IMR-90 (cell line): ENCODE measurements at regions not wholly inside any gene's neighbourhood (a gene's known extent, or its start where the extent isn't known, plus 50 kb on each side); places are given as distances from the start of the nearest gene placed in this dataset.

Experiments
- ATAC-seq: fragments of 200-7000 bp; cut with Tn5 transposase; 2 replicates; pipeline ENCODE4 v1.9.1; 2020; ENCODE audit warnings: low read depth, mild to moderate bottlenecking, moderate library complexity
- BruUV-seq: library from RNA; stranded (reverse); fragments of 400-500 nt; replicated peaks from 2 replicates; lab custom pipeline; 2021; lab: Mats Ljungman, UMichigan
- CTCF ChIA-PET: fragments of 300-600 bp; formaldehyde crosslinking; extraction: SDS; loops from one replicate; lab custom pipeline; 2021; ENCODE audit warnings: antibody characterized with exemption; lab: Yijun Ruan, JAX
- POLR2A ChIA-PET: fragments of 300-600 bp; sonication (Branson Sonifier 250); formaldehyde crosslinking; loops from one replicate; lab custom pipeline; 2022; ENCODE audit warnings: antibody characterized with exemption; ENCODE audit not compliant: unreplicated experiment; lab: Charles Lee
- DNase-seq: peaks from one replicate; pipeline ENCODE4 v3.0.0; 2013
- H2AFZ ChIP-seq: replicated peaks from 2 replicates; pipeline ENCODE3; 2013; ENCODE audit warnings: low read length, mild to moderate bottlenecking; ENCODE audit not compliant: poor library complexity
- H2AK5ac ChIP-seq: 2 replicates; pipeline ENCODE4 v1.6.1; 2013; ENCODE audit warnings: low read depth, low read length, inconsistent platforms
- H2AK9ac ChIP-seq: replicated peaks from 2 replicates; pipeline ENCODE3; 2013; ENCODE audit warnings: mild to moderate bottlenecking, low read depth, low read length, moderate library complexity; ENCODE audit not compliant: poor library complexity
- H2BK120ac ChIP-seq: 2 replicates; pipeline ENCODE4 v1.6.1; 2013; ENCODE audit warnings: low read depth, low read length, inconsistent platforms
- H2BK15ac ChIP-seq: 3 replicates; pipeline ENCODE4 v1.6.1; 2013; ENCODE audit warnings: low read depth, low read length, inconsistent platforms
- H2BK20ac ChIP-seq: 2 replicates; pipeline ENCODE4 v1.6.1; 2013; ENCODE audit warnings: low read depth, mild to moderate bottlenecking, inconsistent platforms, low read length, moderate library complexity
- H2BK5ac ChIP-seq: 2 replicates; pipeline ENCODE4 v1.6.1; 2013; ENCODE audit warnings: mild to moderate bottlenecking, low read depth, low read length, inconsistent platforms; ENCODE audit not compliant: poor library complexity, severe bottlenecking
- H3K14ac ChIP-seq: replicated peaks from 2 replicates; pipeline ENCODE4 v1.6.1; 2013; ENCODE audit warnings: low read depth, low read length, inconsistent platforms
- H3K18ac ChIP-seq: 2 replicates; pipeline ENCODE4 v1.6.1; 2013; ENCODE audit warnings: low read depth, low read length, control low read depth
- H3K23ac ChIP-seq: 2 replicates; pipeline ENCODE4 v1.6.1; 2013; ENCODE audit warnings: low read depth, low read length, inconsistent platforms
- H3K27ac ChIP-seq: 2 replicates; pipeline ENCODE4 v1.5.1; 2013; ENCODE audit warnings: mild to moderate bottlenecking, control low read depth, low read length; ENCODE audit not compliant: insufficient read depth
- H3K27me3 ChIP-seq: 2 replicates; pipeline ENCODE4 v1.6.1; 2013; ENCODE audit warnings: low read length; ENCODE audit not compliant: control insufficient read depth, insufficient read depth
- H3K36me3 ChIP-seq: 2 replicates; pipeline ENCODE4 v1.6.1; 2013; ENCODE audit warnings: low read length, mixed read lengths; ENCODE audit not compliant: control insufficient read depth, insufficient read depth
- H3K4ac ChIP-seq: 2 replicates; pipeline ENCODE4 v1.6.1; 2013; ENCODE audit warnings: low read depth, low read length, inconsistent platforms
- H3K4me1 ChIP-seq: 2 replicates; pipeline ENCODE4 v1.6.1; 2013; ENCODE audit warnings: low read length, mixed read lengths; ENCODE audit not compliant: control insufficient read depth, insufficient read depth
- H3K4me2 ChIP-seq: 2 replicates; pipeline ENCODE4 v1.6.1; 2013; ENCODE audit warnings: low read depth, mild to moderate bottlenecking, control low read depth, low read length, moderate library complexity
- H3K4me3 ChIP-seq: 2 replicates; pipeline ENCODE4 v1.5.1; 2013; ENCODE audit warnings: low read depth, mild to moderate bottlenecking, control low read depth, low read length, moderate library complexity; ENCODE audit not compliant: insufficient read depth
- H3K56ac ChIP-seq: 2 replicates; pipeline ENCODE4 v1.6.1; 2013; ENCODE audit warnings: low read length, inconsistent platforms; ENCODE audit not compliant: insufficient read depth; ENCODE audit errors: extremely low read depth
- H3K79me1 ChIP-seq, 2 experiments: 2 replicates each; pipeline ENCODE4 v1.6.1; 2013; ENCODE audit warnings: low read length in 2 of 2, inconsistent platforms in 1 of 2, low read depth in 1 of 2
- H3K9ac ChIP-seq: 2 replicates; pipeline ENCODE4 v1.6.1; 2013; ENCODE audit warnings: low read depth, low read length, control low read depth
- H3K9me1 ChIP-seq: 2 replicates; pipeline ENCODE4 v1.6.1; 2013; ENCODE audit warnings: low read length, inconsistent platforms; ENCODE audit not compliant: insufficient read depth
- H3K9me3 ChIP-seq: 2 replicates; pipeline ENCODE4 v1.6.1; 2013; ENCODE audit warnings: low read length; ENCODE audit not compliant: control insufficient read depth, insufficient read depth
- H4K20me1 ChIP-seq: 2 replicates; pipeline ENCODE4 v1.6.1; 2013; ENCODE audit warnings: low read length, inconsistent platforms; ENCODE audit not compliant: insufficient read depth
- H4K5ac ChIP-seq: 2 replicates; pipeline ENCODE4 v1.6.1; 2013; ENCODE audit warnings: mild to moderate bottlenecking, low read depth, low read length, control low read depth
- H4K8ac ChIP-seq, 2 experiments: 2 replicates each; pipeline ENCODE4 v1.6.1; 2013; ENCODE audit warnings: low read depth in 2 of 2, low read length in 2 of 2, control low read depth in 1 of 2, inconsistent platforms in 1 of 2
- H4K91ac ChIP-seq: 2 replicates; pipeline ENCODE4 v1.6.1; 2013; ENCODE audit warnings: low read depth, low read length, inconsistent platforms; ENCODE audit not compliant: insufficient read depth
- BHLHE40 ChIP-seq: fragments of 150-350 bp; IDR thresholded peaks from 2 replicates; pipeline ENCODE4 v1.6.1; 2016; ENCODE audit warnings: mild to moderate bottlenecking, low read depth, low read length
- CEBPB ChIP-seq: IDR thresholded peaks from 2 replicates; pipeline ENCODE4 v1.6.1; 2012; ENCODE audit warnings: low read depth, low read length, improper control_type of control experiment
- CHD1 ChIP-seq: IDR thresholded peaks from 2 replicates; pipeline ENCODE4 v1.6.1; 2012; ENCODE audit warnings: low read depth, low read length, improper control_type of control experiment
- CTCF ChIP-seq: conservative IDR thresholded peaks from 2 replicates; pipeline ENCODE4 v1.5.1; 2012; ENCODE audit warnings: mild to moderate bottlenecking, low read depth, low read length, improper control_type of control experiment
- ELK1 ChIP-seq: fragments of 150-350 bp; IDR thresholded peaks from 2 replicates; pipeline ENCODE4 v1.6.1; 2016; ENCODE audit warnings: low read depth, mild to moderate bottlenecking, low read length, moderate library complexity, borderline replicate concordance
- FOS ChIP-seq: fragments of 150-350 bp; IDR thresholded peaks from 2 replicates; pipeline ENCODE4 v1.6.1; 2016; ENCODE audit warnings: low read depth, low read length
- MAFK ChIP-seq: IDR thresholded peaks from 2 replicates; pipeline ENCODE4 v1.6.1; 2012; ENCODE audit warnings: low read depth, low read length, improper control_type of control experiment
- MAZ ChIP-seq: IDR thresholded peaks from 2 replicates; pipeline ENCODE4 v1.6.1; 2012; ENCODE audit warnings: low read depth, mild to moderate bottlenecking, low read length, improper control_type of control experiment, moderate library complexity, borderline replicate concordance
- MXI1 ChIP-seq: IDR thresholded peaks from 2 replicates; pipeline ENCODE4 v1.6.1; 2012; ENCODE audit warnings: low read depth, mild to moderate bottlenecking, low read length, moderate library complexity, borderline replicate concordance
- NFE2L2 ChIP-seq: fragments of 150-350 bp; IDR thresholded peaks from 2 replicates; pipeline ENCODE4 v1.6.1; 2016; ENCODE audit warnings: low read depth, mild to moderate bottlenecking, low read length
- POLR2A ChIP-seq: IDR thresholded peaks from 2 replicates; pipeline ENCODE4 v1.6.1; 2012; ENCODE audit warnings: mild to moderate bottlenecking, low read depth, low read length
- RAD21 ChIP-seq: IDR thresholded peaks from 2 replicates; pipeline ENCODE4 v1.6.1; 2012; ENCODE audit warnings: low read length, improper control_type of control experiment
- RCOR1 ChIP-seq: IDR thresholded peaks from 2 replicates; pipeline ENCODE4 v1.6.1; 2012; ENCODE audit warnings: mild to moderate bottlenecking, low read length, improper control_type of control experiment; ENCODE audit not compliant: insufficient replicate concordance
- RFX5 ChIP-seq: IDR thresholded peaks from 2 replicates; pipeline ENCODE4 v1.8.0; 2012; ENCODE audit warnings: low read depth, mild to moderate bottlenecking, low read length, moderate library complexity
- SMC3 ChIP-seq: fragments of 150-350 bp; IDR thresholded peaks from 2 replicates; pipeline ENCODE4 v1.6.1; 2016; ENCODE audit warnings: low read depth, mild to moderate bottlenecking, antibody characterized with exemption, low read length, moderate library complexity
- USF2 ChIP-seq: fragments of 150-350 bp; IDR thresholded peaks from 2 replicates; pipeline ENCODE4 v1.6.1; 2017; ENCODE audit warnings: mild to moderate bottlenecking, antibody characterized with exemption, low read length, low read depth
- WGBS, 2 experiments: methylation state at CpG; one replicate each; pipeline versions ENCODE4 v1.1.5 to v1.1.7; 2013; ENCODE audit warnings: missing lambda C conversion rate in 2 of 2; ENCODE audit not compliant: insufficient read length in 1 of 2; ENCODE audit errors: extremely low coverage in 2 of 2; 5-methylcytosine and 5-hydroxymethylcytosine counted together
- dilution Hi-C: fragments of 300-500 bp; cut with HindIII; formaldehyde crosslinking; loops from one replicate; pipeline ENCODE4 v1.14.3; 2018; ENCODE audit warnings: low sequenced_read_pairs; ENCODE audit not compliant: unreplicated experiment
- in situ Hi-C: fragments of 300-500 bp; cut with MboI; formaldehyde crosslinking; loops from 3 replicates; pipeline ENCODE4 v1.14.3; 2019; ENCODE audit warnings: low sequenced_read_pairs, inconsistent platforms, mixed read lengths
- intact Hi-C: fragments of 100-400 bp; cut with micrococcal nuclease; formaldehyde crosslinking; loops from 2 replicates; pipeline ENCODE4 v1.10.0; 2022

GRCh38 chr6:90900034-90900433, 313.2 kb upstream of the MAP3K7 start:
- Histone ChIP-seq H4K91ac (no peak overlapping the region), H3K4ac (no peak overlapping the region), H3K9ac (no peak overlapping the region), H3K79me1 (no peaks in the 10 kb centered on the region), H2BK15ac (no peak overlapping the region), H3K4me2 (no peak overlapping the region), H3K56ac (no peak overlapping the region), H2AK9ac (no peak overlapping the region), H2BK20ac (no peak overlapping the region), H3K18ac (no peak overlapping the region), H3K9me1 (no peaks in the 10 kb centered on the region), H4K5ac (no peak overlapping the region), H3K4me3 (no peak overlapping the region), H3K36me3 (no peaks in the 10 kb centered on the region), H3K27me3 (no peaks in the 10 kb centered on the region), H2BK5ac (no peak overlapping the region), H3K9me3 (no peaks in the 10 kb centered on the region), H4K8ac (no peak overlapping the region), H3K23ac (no peak overlapping the region), H3K27ac (no peak overlapping the region), H2AK5ac (no peak overlapping the region), H3K14ac (no peak overlapping the region), H2AFZ (no peak overlapping the region), H4K20me1 (no peaks in the 10 kb centered on the region), H3K4me1 (no peaks in the 10 kb centered on the region), H2BK120ac (no peak overlapping the region)
- dilution Hi-C loops (no loop called here), in situ Hi-C loops (no loop called here), intact Hi-C loops (no loop called here)
- ChIA-PET CTCF (no interaction called here), POLR2A (no interaction called here)
- no CpG with 5 or more reads among the region's 2 CpGs for WGBS, 2 experiments
- BruUV-seq = no TSS peak
- ATAC-seq (no peak), DNase-seq (no peak)
- TF ChIP-seq SMC3 (no peak), RFX5 (no peak), CEBPB (no peak), MAFK (no peak), MXI1 (no peak), RAD21 (no peak), BHLHE40 (no peak), CTCF (no peak), USF2 (no peak), FOS (no peak), NFE2L2 (no peak), ELK1 (no peak), MAZ (no peak), CHD1 (no peak), RCOR1 (no peak), POLR2A (no peak)
